Fibroblast of skin of abdomen (primary cell): ENCODE measurements at regions not wholly inside any gene's neighbourhood (a gene's known extent, or its start where the extent isn't known, plus 50 kb on each side); places are given as distances from the start of the nearest gene placed in this dataset.

ENCODE experiments used
- DNase-seq: peaks from one replicate; pipeline ENCODE4 v3.0.0-alpha.2; 2013

- DNase-seq: peak; percentile 46
Measured at GRCh38 chr5:89628876-89629635, 746.1 kb upstream of the MEF2C start.

GRCh38 chr5:89615839-89616518 lies 733.0 kb upstream of the MEF2C start:
- DNase-seq: no peak

DNA sequence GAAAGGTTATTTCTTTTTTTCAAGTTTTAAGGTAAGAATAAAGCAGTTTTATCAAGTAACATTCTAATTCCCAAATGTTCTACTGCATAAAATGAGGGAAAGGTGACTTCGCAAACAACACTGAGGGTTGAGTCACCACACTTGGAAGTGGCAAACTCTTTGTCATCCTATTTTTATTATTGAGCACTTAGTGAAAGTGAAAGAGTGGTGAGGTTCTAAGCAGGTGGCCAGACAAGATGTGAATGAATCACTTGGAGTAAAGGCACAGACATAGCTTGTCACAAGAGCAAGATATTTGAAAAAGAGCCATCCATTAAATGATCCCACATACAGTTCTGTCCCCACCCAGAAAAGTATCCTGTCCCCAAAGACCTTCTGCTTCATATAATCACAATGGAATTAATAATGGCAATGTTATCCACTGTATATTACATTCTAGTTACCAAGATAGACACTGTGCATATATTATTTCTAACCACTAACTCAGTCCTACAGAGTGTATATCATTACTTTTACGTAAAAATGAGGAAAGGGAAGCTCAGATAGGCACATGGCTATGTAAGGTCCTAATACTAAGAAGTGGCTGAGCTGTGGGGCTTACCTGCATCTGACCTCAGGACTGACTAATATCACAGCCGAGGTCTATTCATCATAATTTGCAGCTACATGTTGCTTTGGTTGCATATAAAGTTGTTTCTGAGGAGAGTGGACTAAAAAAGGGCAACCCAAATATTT lies 730.4 kb upstream of the MEF2C start:
- no peak for DNase-seq

DNA sequence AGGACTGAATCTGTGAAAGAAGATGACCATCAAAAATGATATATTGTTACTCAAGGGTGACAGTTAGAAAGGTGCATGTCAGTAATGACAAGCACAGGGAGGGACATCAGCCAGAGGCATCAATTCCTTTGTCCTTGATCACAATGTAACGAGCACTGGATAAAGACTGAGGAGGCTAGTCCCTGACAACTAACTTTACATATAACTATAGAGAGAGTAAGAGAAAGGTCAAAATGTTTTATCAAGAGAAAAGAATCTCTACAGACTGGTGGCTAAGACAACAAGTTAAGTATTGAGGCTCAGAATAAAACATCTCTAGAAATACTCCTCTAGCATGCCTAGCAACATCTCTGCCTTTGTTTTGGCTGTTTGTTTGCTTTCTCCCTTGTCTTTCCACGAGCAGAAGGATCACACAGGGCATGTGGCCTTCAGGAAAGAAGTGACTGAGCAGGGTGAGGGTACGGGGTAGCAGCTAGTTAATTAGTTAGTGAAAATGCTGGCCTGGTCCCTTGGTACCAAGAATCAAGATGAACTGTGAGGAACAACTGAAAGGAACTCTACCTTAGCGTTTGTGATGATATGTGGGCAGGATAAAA lies 724.1 kb upstream of the MEF2C start:
- DNase-seq: no peak

GRCh38 chr5:89604342-89604741 lies 721.4 kb upstream of the MEF2C start:
- DNase-seq: no peak

DNA sequence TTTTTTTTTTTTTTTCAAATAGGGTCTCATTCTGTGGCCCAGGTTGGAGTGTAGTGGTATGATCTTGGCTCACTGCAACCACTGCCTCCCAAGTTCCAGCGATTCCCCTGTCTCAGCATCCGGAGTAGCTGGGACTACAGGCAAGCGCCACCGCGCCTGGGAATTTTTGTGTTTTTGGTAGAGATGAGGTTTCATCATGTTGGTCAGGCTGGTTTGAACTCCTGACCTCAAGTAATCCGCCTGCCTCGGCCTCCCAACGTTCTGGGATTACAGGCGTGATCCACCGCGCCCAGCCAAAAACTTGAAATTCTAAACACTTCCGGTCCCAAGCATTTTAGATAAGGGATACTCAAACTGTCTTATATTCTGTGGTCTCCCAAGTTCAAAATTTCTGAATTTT lies 718.9 kb upstream of the MEF2C start:
- DNase-seq: no peak

DNA sequence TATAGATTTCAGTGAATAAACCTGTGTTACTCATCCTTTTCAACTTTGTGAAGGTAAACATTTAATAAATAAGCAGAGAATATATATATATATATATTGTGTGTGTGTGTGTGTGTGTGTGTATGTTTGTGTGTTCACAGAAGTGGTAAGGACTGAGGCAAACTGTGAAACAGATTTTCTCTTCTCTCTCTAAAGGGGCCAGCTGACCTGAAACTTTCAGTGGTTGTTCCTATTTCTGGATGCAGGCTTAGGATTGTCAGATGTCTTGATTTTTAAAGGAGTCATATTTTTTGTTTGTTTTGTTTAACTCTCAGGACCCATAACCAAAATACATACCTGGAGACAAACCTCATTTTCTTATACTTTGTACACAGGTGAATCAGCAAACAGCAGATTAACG lies 714.9 kb upstream of the MEF2C start:
- no peak for DNase-seq

DNA sequence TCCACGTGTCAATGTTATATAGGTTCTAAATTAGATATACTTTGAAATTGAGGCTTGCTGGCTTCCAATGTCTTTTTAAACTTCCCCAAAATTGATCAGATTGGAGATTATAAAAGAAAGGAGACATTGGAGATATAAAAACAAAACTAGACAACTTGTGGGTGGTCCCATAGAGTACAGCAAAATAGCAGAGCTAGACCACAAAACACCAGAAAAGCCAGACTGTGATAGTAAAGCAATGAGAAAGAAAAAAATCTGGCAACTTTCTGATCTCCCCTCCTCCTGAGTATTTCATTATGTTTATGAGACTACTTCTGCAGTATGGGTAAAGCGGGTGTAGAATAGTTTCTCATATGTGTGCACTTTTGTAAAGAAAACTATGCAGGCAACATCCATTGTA lies 713.8 kb upstream of the MEF2C start:
- DNase-seq: peak; percentile 23

DNA sequence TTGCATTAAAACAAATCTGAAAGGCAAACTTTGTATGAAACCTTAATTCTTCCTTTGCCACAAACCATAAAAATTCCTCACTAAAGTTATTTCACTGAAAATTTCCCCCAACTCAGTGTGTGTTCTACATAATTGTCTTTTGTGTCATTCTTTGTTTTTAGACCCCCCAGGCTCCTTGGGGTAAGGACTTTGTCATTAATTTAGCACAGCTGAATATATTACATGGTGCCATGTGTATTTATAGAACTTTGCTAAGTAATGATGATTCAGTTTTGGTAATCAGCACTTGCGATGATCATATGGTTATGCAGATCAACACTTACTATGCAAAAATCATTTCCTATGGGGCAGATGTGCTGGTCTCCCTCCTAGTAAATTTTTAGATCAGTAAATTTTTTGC lies 712.1 kb upstream of the MEF2C start:
- DNase-seq: peak; percentile 92

DNA sequence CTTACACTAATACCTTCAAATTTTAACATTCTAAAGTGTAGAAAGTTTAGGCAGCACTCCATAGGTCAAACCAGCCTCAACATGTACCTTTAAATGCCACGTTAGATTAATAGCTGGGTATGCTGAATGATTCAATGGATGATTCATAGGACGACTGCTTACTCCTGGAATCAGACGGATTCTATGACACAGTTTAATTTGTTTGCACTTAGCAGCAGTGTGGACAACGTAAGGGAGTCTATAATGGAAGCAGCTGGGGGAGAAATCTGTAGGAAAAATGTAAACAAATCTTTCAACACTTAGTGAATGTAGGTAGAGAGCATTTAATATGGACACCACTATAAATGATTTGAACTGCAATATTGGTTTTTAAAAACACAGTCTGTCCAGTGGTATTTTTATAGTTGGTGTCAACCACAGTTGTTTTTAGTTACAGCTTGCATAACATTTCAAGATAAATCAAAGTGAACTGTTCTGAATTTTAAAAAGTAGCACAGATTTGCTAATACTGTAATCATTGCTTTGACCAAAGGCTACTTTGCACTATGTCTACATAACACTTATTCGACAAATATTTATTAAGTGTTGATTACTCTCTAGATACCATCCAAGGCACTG lies 701.5 kb upstream of the MEF2C start:
- DNase-seq: peak; percentile 95

DNA sequence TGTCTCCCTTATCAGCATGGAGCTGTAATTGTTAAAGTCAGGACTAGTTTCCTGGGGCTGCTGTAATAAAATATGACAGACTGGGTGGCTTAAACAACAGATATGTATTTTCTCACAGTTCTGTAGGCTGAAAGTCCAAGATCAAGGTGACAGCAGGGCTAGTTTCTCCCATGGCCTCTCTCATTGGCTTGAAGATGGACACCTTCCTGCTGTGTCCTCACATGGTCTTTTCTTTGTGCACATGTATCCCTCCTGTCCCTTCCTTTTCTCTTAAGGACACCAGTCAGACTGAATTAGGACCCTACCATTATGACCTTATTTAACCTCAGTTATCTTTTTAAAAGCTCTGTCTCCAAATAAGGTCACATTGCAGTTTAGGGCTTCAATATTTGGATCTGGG lies 700.5 kb upstream of the MEF2C start:
- DNase-seq: no peak

GRCh38 chr5:89582768-89583339 lies 699.9 kb upstream of the MEF2C start:
- peak; percentile 21 for DNase-seq

- DNase-seq: no peak
Measured at GRCh38 chr5:89580976-89581375, 698.0 kb upstream of the MEF2C start.

- DNase-seq: no peak
Measured at GRCh38 chr5:89575319-89575718, 692.3 kb upstream of the MEF2C start.

DNA sequence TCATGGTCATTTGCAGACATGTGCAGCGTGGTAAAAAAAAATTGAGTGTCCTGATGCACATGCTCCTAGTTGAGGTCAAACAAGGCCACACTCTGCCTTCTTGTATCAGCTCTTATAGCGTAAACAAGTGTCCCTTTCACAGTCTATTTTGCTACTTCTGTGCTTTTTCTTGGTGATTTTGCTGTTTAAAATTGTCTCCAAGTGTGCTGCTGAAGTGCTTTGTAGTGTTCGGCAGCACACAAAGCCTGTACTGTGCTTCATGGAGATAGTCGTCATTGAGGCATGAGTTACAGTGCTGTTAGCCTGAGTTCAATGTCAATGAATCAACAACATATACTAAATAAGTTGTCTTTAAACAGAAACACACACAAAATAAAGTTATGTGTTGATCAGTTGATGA lies 690.4 kb upstream of the MEF2C start:
- no peak for DNase-seq

GRCh38 chr5:89572696-89573095 lies 689.7 kb upstream of the MEF2C start:
- peak; percentile 87 for DNase-seq

GRCh38 chr5:89570557-89570956 lies 687.6 kb upstream of the MEF2C start:
- peak; percentile 55 for DNase-seq

GRCh38 chr5:89566340-89566739 lies 683.4 kb upstream of the MEF2C start:
- DNase-seq: no peak

DNA sequence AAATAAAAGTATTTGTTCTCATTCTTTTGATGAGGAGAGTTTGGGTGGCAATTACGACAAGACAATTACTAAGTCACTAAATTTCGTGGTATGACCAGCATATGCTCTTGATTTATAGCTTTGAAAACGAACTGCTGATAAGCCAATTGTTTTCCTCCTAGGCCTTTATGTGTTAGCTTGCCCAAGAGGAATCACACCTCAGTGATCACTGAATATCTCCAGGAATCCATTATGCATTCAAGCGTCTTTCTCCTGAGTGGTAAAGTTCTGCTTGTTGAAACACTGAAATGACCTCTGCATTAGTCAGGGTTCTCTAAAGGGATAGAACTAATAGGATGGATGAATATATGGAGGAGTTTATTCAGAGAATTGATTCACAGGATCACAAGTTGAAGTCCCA lies 677.7 kb upstream of the MEF2C start:
- DNase-seq: peak; percentile 54

DNA sequence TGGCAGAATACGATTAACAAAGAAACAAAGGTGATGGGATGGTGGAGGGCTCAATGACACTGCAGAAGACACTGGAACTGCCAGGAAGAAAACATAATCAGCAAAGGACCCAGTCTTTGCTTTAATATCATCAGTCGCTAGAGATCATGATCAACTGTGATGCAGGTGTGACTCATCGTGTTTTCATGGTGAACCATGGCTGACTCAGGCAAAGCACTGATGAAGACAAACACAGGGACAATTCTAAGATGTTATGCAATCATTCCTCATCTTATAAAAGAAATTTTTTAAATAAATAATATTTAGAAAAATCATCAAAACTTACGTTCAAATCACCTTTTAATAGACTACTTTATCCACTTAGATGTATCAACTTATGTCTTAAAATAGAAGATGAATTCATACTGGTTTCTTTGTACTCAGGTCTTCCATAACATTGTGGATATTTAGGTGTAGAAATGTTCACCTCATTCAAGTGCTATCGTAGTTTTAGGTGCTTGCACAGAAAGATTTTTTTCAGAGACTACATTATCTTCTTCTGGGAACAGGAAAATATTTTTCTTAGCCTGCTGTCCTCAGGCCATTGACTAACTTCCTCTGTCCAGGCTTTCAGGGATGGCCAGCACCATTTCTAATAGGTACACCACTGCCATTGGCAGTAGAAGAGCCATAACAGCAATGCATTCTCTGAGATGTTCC lies 673.4 kb upstream of the MEF2C start:
- peak; percentile 85 for DNase-seq

DNA sequence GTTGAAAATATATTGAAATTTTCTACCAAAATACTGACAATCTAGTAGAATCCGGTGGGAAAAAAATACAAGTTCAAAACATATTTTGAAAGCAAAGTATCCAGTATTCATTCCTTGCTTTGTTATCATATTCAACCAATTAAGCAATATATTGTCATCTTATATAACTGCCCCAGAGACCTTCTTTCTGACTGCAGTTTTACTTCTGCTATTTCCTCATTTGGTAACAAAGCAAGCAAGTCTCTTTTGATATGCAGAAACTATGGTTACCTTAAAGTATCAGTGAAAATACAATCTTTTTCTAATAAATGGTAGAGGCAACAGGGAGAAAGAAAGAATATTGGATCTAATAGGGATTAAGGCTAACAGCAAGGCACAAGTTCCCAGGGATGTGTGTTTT lies 663.7 kb upstream of the MEF2C start:
- DNase-seq: no peak

DNA sequence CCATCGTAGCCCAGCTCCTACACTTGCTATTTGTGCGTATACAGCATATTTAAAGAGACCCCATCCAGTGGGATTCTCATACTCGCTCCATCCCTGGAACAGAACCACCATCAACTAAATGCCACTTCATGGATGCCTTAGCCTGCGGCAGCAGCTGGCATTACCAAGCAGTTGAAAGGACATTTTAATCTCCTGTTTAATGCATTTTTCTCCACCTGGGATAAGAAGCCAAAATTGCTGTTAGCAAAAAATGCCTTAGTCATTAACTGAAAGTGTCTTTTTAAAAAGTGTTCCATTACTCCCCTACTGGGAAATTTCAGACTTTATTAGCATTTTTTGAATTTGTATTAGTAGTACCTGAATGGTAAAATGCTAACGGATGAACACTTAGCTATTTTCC lies 662.6 kb upstream of the MEF2C start:
- DNase-seq: no peak
